ENCODE measurements at regions not wholly inside any gene's neighbourhood (a gene's known extent, or its start where the extent isn't known, plus 50 kb on each side); places are given as distances from the start of the nearest gene placed in this dataset.

DNA sequence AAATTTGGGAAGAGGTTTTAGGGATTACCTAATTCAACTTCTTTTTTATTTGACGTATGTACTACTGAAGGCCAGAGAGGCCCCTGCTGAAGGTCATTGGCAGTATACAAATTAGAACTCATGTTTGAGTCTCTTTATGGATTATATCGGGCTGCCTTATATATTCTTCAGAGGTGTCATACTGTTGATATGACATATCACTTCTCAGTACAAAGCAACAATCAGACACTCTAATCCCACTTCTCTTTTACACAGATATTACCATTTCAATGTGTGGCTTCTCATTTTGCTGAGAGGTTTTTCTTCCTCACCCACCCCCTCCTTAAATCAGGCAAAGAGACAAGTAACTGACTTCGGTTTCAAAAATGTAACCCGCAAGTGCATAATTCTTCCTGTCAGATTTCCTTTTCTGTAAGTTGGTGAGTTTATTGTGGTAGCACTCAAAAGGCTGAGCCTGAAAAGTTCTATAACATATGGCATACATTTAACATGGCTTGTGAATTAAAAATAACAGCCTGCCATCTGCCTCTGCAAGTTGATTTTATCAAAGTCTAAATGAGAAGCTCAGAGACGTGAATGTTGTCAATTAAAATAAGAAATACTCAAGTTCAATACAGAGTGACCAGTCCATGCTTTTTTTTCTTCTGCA is 163.6 kb upstream of the RORB start:
- H3K27me3 ChIP-seq (ENCODE audit: control insufficient read depth in 2 of 2, insufficient read depth in 2 of 2, low read length in 2 of 2), result no peaks in the 10 kb centered on the region
- no peaks in the 10 kb centered on the region for H3K9me3 ChIP-seq (replicated peaks; ENCODE audit: control insufficient read depth, insufficient read depth, low read length)
- no peak overlapping the region for H3K4me3 ChIP-seq (replicated peaks in 1 of 3; ENCODE audit: insufficient read depth in 1 of 3, low read depth in 1 of 3, low read length in 3 of 3)
- no peak for FAIRE-seq
- DNase-seq (ENCODE audit: low read depth, low spot score), result no peak
- intact Hi-C loops (cut with micrococcal nuclease) (no loop called here), dilution Hi-C loops (cut with MboI; ENCODE audit: extremely low pct_ligation_motif_present, low sequenced_read_pairs) (no loop called here)
- H2AFZ ChIP-seq (ENCODE audit: low read depth, low read length), result no peak overlapping the region
- POLR2A ChIA-PET, result no interaction called here
- CTCF ChIA-PET, result no interaction called here
- BruUV-seq (replicated peaks), result no TSS peak
- no peak overlapping the region for H3K4me2 ChIP-seq (ENCODE audit: insufficient read depth, low read length)
- H3K4me1 ChIP-seq (ENCODE audit: control insufficient read depth, extremely low read depth, insufficient read depth, low read length), result no peaks in the 10 kb centered on the region
- no peak overlapping the region for H3K27ac ChIP-seq (ENCODE audit: insufficient read depth, low read depth, low read length)
- no peaks in the 10 kb centered on the region for H3K36me3 ChIP-seq (ENCODE audit: control insufficient read depth in 2 of 2, extremely low read depth in 1 of 2, insufficient read depth in 2 of 2, low read length in 2 of 2)
- H3K9ac ChIP-seq (replicated peaks; ENCODE audit: extremely low read depth, insufficient read depth, low read length), result no peak overlapping the region
- H3K9me1 ChIP-seq (replicated peaks; ENCODE audit: control insufficient read depth, extremely low read depth, insufficient read depth, low read length), result no peaks in the 10 kb centered on the region
- no peaks in the 10 kb centered on the region for H4K20me1 ChIP-seq (replicated peaks; ENCODE audit: control insufficient read depth, extremely low read depth, insufficient read depth, low read length)
- no peaks in the 10 kb centered on the region for H3K79me2 ChIP-seq (ENCODE audit: control insufficient read depth, insufficient read depth, low read length)
- TF ChIP-seq, protein P1, sequence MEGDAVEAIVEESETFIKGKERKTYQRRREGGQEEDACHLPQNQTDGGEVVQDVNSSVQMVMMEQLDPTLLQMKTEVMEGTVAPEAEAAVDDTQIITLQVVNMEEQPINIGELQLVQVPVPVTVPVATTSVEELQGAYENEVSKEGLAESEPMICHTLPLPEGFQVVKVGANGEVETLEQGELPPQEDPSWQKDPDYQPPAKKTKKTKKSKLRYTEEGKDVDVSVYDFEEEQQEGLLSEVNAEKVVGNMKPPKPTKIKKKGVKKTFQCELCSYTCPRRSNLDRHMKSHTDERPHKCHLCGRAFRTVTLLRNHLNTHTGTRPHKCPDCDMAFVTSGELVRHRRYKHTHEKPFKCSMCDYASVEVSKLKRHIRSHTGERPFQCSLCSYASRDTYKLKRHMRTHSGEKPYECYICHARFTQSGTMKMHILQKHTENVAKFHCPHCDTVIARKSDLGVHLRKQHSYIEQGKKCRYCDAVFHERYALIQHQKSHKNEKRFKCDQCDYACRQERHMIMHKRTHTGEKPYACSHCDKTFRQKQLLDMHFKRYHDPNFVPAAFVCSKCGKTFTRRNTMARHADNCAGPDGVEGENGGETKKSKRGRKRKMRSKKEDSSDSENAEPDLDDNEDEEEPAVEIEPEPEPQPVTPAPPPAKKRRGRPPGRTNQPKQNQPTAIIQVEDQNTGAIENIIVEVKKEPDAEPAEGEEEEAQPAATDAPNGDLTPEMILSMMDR (IDR thresholded peaks at IDR 0.05; ENCODE audit: extremely low read depth in 1 of 2, insufficient read depth in 1 of 2, low read depth in 1 of 2, low read length in 2 of 2), result no peak
- TF ChIP-seq FOS (IDR thresholded peaks at IDR 0.05; ENCODE audit: borderline replicate concordance, insufficient read depth, low read length), result no peak
- TF ChIP-seq GATA2 (IDR thresholded peaks at IDR 0.05; ENCODE audit: insufficient read depth, insufficient read length, low read depth, low read length), result no peak
- no peak for TF ChIP-seq JUN (IDR thresholded peaks at IDR 0.05; ENCODE audit: borderline replicate concordance, insufficient read depth, insufficient read length, low read depth)
- TF ChIP-seq MYC (IDR thresholded peaks at IDR 0.05; ENCODE audit: low read depth, low read length), result no peak
- TF ChIP-seq, protein P2, sequence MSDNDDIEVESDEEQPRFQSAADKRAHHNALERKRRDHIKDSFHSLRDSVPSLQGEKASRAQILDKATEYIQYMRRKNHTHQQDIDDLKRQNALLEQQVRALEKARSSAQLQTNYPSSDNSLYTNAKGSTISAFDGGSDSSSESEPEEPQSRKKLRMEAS (IDR thresholded peaks at IDR 0.05; ENCODE audit: insufficient read depth, insufficient read length), result no peak
- no peak for TF ChIP-seq POLR2AphosphoS5 (IDR thresholded peaks at IDR 0.05; ENCODE audit: insufficient read depth, low read depth, low read length)
- no peak for TF ChIP-seq POLR2A (IDR thresholded peaks at IDR 0.05; ENCODE audit: low read depth, low read length)
- TF ChIP-seq EZH2 (IDR thresholded peaks at IDR 0.05; ENCODE audit: borderline replicate concordance, low read depth, low read length, severe bottlenecking), result no peak

Measured in endothelial cell of umbilical vein (primary cell).